Myocyte (in vitro differentiated cells): ENCODE measurements at regions not wholly inside any gene's neighbourhood (a gene's known extent, or its start where the extent isn't known, plus 50 kb on each side); places are given as distances from the start of the nearest gene placed in this dataset.
A peak's percentile ranks its signal among the peaks of the same experiment; 100 is the strongest.
"Not testable (repeated sequence)": the region's sequence is repeated elsewhere in the genome, so short reads cannot be mapped to it uniquely, and the experiment has no call there.

Experiments used
- DNase-seq: peaks from one replicate; pipeline ENCODE4 v3.0.0-alpha.2; 2012; ENCODE audit warnings: low read depth

DNA sequence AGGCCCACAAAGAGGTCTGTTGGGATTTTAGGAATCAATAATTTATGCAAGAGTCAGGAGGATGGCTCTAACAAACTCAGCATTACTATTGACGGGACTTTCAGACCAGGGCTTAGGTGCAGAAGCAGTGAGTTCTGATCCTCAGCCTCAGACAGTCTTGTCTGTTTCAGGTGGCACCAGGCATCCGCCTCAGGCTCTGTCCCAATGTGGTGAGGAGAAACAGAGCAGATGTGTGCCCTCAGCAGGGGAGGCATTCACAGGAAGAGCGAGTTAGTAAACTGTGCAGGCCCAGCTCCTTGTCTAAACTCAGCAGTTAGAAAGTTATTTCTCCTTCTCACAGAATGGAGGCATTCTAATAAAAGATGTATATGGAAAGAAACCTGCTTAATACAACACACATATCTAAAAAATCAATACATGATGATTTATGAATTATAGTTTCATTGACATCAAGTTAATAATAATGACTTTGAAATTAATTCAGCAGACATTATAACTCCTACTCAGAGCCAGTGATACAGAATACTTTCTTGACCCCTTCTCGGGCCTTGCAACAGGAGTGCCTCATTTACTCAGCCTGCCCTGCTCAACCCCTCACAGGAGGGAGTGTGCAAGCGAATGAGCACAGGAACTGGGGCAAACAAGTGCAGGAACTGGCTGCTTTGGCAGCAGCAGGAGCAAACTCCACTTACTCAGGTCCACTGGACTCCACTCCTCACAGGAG, 202.8 kb upstream of the SMIM31 start:
- DNase-seq: no peak

DNA sequence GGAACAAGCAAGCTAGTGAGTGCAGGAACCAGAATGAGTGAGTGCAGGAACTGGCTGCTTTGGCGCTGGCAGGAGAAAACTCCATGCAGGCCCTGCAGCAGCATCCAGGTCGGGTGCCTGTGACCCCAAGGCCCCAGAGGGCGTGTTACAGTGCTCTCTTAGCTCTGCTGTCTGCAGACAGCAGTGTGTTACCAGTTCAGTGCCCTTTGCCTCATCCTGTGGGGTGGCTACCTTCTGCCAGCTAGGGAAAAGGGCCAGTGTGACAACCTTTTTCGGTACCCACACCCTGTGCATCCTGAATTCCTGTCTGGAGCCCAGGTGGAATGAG, 202.3 kb upstream of the SMIM31 start:
- DNase-seq: no peak

DNA sequence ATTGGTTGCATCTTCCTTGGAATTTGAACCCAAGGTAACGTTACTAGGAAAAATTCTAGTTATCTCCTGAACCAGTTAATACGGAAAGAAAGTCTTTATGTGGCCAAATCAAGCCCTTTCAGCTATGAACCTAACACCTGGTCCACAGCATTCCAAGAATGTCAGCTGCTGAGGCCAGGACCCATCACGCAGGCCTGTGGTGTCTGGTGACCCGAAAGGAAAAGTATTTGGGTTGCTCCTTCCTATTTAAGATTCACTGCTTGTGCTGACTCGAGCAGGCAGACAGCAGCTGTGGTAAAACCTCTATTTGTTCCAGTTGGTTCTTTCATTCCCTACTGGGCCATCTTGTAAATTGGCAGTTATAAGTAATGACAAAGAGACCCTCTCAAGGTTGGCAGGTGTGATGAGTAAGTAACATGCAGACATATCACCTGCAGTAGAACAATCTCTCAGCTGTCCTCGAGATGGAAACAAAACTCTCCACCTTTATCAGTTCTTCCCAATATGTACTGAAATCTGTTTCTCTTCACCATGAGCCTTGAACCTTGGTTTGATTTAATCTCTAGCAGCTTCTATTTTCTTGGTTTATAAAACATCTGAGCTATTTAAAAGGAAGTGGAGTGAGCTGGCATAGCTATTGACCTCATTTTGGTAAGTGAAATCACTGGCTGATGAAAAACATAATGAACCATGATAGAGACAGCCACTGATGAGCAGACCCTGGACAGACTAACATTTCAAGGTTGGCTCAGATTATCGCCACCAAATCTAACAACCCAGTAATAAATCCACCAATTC, 182.1 kb upstream of the SMIM31 start:
- DNase-seq: peak; percentile 92

DNA sequence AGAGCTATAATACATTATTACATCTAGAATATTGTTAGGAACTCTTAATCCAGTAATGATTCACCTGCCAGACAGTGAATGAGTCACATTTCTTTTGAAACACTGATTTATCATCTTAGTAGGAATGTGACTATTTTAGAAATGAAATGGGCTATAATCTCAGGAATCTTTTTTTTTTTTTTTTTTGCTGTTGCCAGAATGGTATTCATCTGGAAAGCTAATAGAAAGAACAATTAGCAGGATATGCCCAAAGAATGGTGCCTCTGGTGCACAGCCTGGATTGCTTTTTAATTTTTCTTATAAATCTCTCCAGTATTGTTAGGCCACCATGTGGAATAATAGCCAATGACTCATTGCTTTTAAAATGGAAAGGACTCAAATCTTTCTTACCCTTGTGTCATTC, 181.1 kb upstream of the SMIM31 start:
- peak; percentile 61 for DNase-seq

DNA sequence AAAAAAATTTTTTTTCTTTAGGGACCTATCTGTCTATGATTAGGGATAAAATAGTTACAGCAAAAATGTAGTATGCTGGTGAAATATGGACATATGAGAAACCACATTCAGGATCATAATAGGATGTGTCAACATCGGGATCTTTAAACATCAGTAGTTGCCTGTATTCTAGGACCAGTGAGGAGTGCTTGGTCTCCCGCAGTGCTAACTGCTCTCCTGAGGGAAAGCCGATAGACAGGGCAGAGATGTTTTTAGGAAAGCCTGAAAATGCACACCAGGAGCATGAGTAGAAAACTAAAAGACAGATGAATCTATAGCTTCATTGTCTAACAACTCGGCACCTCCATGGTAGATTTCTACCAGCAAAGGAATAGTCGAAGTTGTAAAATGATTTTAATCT, 178.1 kb upstream of the SMIM31 start:
- no peak for DNase-seq

DNA sequence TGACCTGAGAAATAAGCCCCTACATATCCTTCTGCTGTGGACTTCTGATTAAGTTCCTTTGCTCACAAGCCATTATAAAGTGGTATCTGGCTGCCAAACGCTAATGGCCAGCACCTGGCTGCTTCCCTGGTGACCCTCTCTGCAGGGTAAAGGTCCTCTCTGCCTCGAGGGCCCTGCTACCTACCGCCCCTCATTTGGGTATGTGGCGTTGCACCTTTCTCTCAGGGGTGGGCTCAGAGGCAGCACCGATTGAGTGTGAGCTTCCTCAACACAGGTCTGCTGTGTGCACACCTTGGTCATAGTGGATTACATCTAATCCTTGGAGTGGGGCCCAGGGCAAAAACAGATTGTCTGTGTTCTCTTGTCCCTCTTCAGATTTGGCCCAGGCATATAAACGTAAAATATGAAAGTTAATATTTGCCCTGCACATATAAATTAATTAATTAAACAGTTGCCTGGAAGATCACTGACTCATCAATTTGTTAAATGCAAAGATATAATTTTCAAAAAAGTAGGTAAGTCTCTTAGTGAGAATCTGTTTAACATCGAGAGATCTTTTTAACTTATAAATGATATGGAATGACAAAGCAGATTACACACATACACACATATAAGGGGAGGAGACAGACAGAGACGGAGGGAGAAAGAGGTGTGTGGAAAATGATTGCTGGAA, 174.5 kb upstream of the SMIM31 start:
- no peak for DNase-seq

DNA sequence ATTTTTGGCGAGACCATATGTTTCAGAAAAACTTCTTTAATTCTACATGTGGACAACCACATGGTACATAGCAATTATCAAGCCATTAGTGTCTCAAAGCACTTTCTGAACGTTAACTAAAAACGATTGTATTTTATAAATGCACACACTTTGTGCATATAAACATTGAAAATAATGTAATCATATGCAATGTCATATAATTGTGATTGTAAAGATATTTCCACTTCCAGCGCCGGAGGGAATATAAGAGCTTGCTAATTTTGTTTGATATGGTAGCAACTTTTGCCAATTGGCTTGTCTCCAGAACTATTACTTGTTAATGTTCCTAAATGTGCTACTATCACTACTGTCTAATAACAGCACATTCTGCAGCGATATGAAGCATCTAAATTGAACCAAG, 162.3 kb upstream of the SMIM31 start:
- no peak for DNase-seq

DNA sequence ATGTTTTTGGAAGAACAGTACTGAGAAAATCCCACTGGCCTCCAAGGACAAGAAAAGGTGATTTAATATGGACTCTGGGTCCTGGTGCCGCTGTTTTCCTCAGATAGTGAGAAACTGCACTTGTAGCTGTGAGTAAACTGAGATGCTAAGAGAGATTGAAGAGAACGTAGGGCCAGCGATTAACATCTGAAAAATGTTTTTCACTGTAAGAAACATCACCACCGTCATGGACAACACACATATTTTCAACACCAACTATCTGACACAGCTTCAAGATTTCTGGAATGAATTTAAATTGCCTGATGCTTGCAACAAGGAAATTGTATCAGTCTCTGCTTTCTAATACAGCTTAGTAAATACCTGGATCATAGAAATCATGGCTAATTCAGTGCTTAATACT, 158.2 kb upstream of the SMIM31 start:
- DNase-seq: no peak

DNA sequence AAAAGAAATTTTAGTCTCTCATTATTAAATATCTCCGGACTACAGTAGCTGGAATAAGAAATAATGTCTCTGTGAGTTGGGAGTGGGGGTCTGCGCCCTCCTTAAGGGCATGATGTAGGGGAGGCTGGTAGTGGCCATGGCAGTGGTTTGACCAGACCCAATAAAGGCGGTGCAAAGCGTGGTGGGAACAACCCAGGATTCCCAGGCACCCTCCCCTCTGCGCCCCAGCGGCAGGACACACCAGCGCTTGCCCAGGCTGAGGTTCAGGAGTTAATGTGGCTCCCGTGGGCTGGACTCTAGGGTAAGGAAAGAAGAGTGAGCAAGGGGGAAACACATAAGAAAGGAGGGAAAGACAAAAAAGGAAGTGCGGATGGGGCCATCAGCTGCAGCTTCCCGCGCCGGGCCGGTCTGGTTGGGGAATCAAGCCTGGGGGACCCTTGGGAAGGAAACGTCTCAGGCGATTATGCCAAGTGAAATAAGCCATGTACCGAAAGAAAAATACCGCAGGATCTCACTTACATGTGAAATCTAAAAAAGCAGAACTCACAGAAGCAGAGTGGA, 157.5 kb upstream of the SMIM31 start:
- DNase-seq: no peak

DNA sequence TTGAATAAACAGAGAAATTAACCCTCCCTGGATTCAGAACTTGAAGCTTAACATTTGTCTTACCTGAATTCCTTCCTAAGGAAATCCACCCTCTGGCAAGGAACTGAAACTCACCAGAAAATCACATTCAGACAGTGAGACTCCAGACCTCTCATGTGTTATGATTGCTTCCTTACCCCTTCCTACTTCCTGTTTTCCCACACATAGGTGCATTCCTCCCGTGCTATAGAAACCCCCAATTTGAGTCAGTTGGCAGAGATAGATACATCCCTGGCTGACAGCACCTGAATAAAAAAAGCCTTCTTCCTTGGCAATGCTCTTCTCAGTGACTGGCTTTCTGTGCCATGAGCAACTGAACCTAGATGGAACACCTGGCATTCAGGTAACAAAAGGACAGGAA, 157.0 kb upstream of the SMIM31 start:
- DNase-seq: no peak

DNA sequence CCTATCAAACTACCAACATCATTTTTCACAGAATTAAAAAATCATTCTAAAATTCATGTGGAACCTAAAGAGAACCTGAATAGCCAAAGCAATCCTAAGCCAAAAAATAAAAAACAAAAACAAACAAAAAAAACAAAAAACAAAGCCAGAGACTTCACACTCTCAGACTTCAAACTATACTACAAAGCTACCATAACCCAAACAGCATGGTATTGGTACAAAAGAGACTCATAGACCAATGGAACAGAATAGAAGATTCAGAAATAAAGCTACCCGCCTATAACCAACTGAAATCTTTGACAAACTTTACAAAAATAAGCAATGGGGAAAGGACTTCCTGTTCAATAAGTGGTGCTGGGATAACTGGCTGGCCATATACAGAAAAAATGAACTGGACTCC, 152.3 kb upstream of the SMIM31 start:
- no peak for DNase-seq

DNA sequence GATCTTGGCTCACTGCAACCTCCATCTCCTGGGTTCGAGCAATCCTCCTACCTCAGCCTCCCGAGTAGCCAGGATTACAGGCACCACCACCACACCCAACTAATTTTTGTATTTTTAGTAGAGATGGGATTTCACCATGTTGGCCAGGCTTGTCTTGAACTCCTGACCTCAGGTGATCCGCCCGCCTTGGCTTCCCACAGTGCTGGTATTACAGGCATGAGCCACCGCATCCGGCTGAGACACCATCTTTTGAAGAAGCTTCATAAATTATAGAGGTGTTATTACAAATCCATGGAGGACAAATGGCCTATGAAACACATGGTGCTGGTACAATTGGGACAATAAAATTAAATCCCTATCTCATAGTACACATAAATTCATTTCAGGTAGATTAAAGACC, 148.1 kb upstream of the SMIM31 start:
- not testable (repeated sequence) for DNase-seq

DNA sequence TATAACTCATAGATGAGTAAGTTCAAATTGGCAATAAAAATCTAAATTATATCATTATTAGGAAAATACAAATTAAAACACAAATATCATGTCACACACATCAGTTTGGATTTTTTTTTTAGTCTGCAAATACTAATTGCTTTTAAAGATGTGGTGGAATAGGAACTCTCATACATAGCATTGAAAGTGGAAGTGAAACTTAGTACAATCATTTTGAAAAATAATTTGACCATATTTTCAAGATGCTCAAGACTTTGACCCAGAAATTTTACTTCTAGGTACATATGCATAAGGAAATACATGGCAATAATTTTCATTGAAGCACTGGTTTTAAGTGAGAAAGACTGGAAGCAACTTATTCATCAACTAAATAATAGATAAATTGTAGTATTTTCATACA, 147.5 kb upstream of the SMIM31 start:
- DNase-seq: no peak

DNA sequence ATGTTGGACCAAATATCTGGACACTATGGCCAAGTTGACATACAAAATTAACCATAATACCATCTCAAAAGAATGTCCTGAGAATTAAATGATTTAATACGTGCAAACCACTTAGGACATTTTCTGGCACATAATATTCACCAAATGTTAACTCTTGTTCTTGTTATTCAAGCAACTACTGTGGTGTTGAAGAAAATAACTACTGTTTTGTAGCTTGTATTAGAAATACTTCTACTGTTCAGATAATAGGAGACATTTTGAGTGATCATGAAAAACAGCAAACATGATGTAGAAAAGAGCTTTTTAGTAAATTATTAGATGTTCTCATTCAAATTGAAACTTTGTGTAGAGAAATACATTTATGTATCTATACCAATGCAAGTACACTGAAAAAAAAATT, 140.7 kb upstream of the SMIM31 start:
- no peak for DNase-seq

DNA sequence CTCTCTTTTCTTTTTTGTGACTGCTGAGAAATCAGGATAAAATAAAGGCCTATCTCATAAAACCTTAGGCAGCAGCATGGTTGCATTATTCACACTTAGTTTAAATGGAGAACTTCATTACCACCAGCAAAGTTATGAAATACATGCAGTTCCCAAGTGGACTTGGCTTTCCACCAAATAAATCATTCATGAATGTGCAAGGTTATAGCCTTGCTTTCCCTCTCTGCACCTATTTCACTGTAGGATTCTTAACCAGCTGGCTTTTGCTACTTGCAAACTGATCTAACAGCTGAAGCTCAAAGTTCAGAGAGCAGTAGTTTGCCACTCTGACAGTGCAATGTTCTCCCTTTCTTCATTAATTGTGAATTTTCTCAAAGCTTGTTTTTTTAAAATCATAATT, 140.1 kb upstream of the SMIM31 start:
- DNase-seq: peak; percentile 40

DNA sequence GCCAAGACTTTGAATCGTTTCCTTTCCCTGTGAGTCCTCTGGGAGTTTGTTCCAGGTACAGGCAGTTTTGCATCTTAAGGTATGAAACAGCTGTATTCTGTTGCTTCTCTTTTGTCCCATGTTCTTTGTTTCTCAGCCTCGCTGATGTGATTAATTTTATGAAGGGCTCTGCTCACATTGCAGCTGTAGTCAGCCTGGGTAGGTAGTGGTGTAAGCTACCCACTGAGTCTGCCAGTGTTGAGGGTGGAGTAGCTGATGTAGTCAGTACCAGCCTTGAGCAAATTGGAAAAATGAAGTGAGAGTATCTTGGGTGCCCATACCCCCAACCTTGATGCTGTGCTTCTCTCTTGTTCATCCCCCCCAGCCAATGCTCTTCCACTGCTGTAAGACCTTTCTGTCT, 139.6 kb upstream of the SMIM31 start:
- no peak for DNase-seq

DNA sequence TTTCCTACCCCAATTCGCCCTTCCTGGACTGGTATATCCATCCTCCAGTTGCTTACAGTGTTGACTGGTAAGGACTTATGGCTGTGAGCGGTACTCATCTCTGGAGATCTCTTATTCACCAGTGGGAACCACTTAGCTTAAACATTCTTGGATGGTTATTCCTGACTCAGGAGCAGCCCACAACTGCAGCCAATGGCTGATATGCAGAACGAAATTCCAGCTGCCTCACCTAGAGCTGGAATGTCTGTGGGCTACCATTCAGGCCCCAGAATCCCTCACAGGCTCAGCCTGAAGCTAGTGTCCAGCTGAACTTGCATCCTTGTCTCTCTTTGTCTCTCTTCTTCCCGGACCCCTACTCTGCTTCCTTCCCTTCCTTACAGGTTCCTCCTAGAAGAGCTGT, 138.9 kb upstream of the SMIM31 start:
- DNase-seq: peak; percentile 79

DNA sequence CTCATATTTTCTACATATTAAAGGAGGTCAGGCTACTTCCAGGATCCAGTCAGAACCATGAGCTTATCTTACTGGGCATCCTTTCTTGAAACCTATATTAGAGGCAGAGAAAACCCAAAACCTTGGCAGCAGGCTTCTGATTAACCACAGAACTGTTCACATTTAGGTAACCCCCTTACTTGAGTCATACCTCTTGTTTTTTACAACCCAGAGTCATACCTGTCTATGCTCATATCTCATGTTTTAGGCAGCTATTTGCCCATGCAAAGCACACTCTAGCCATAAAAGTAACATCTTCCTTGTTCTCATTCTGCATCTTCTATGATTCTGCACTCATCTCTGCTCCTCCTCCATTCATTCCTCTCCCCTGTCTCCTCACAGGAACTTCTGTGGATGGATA, 138.0 kb upstream of the SMIM31 start:
- DNase-seq: no peak

DNA sequence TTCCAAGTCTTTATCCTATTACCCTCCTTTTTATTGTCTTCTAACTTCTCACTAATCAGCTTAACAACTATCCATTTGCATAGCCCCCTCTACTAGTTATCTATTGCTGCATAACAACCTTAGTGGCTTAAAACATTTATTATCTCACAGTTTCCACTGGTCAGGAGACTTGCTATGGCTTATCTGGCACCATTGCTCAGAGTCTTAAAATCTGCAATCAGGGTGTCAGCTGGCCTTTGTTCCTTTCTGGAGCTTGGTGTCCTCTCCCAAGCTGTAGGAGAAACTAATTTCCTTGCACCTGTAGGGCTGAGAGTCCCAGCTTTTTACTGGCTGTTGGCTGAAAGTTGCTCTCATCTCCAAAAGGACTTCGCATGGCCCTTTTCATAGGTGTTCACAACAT, 137.0 kb upstream of the SMIM31 start:
- DNase-seq: no peak

DNA sequence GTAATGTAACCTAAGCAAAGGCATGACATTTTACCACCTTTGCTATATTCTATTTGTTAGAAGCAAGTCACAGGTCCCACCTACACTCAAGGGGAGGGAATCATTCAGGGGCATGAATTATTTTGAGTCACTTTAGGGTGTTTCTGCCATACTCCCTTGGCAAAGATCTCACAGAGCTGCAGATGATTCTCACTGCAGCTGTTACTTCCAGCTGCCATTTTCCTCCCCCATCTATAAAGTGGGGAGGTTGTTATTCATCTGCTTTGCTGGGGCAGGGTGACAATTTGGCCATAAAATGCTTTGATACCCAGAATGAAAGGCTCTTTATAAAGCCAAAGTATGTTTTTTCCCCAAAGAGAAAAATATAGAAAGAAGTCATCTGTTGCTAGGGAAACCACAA, 136.5 kb upstream of the SMIM31 start:
- DNase-seq: peak; percentile 26

DNA sequence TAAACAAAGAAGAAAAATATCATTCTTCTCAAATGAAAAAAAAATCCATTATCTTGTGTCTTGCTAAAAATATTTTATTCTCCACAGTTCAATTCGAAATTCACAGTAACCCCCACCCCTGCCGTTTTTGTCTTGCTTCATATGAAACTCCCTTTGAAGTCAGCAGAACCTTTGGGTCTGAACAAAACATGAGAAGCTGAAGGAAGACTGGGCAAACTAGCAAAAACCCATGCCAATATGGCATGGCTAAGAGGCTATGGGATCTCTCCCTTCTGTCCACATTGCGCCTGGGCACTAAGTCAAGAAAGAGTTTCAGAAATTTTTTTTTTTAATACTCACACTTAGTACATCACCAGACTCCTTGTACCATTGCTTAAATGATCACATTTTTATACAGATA, 136.0 kb upstream of the SMIM31 start:
- DNase-seq: no peak

DNA sequence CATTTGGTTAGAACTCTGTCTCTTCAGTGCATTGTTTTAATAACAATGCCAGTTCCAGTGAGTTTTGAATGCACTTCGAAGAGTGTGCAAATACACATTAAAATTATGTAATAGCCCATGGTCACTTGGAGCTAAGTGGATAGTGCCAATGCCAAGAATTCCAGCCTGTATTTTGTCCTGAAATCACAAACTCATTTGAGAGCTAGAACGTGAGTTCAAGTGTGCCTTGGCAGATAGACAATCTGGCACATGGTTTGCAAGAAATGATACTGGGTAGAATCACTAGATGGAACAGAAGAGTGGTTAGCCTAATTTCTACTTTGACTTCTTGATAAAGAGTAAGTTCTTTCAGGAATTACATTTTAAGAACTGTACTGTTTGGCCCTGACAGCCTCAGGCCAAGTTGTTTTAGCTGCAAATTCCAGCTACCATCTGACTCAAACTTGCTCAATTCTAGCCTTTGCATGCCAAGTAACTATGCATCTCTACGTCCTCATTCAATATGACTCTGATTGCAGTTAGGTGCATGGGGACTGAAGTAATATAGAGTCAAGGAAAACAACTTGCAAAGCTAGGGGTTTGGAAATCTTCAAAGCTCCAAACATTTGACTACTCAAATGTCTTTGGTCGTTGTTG, 131.9 kb upstream of the SMIM31 start:
- no peak for DNase-seq
